ENCODE measurements at regions not wholly inside any gene's neighbourhood (a gene's known extent, or its start where the extent isn't known, plus 50 kb on each side); places are given as distances from the start of the nearest gene placed in this dataset.

DNA sequence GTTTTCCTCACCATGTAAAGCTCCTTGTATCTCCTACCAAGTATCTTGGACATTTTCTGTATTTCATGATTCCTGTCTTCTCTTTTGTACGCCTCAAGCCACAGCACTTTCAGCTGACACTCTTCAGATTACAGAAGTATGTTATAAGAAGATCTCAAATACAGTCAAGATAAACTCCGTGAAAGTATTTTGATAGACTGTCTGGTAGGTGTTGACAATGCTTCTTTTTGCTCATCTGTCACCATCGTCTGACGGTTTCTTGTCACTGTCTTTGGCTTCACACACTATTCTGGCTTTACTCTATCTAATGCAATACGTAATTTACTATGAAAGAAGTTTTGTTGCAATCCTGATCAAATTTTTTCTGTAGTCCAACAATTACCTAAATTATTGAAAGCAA, 294.5 kb upstream of the CDH12 start:
- no peak for TF ChIP-seq EZH2 (IDR thresholded peaks at IDR 0.05; ENCODE audit: borderline replicate concordance, insufficient read depth, low read depth, low read length, poor library complexity, severe bottlenecking)
- TF ChIP-seq, protein P1, sequence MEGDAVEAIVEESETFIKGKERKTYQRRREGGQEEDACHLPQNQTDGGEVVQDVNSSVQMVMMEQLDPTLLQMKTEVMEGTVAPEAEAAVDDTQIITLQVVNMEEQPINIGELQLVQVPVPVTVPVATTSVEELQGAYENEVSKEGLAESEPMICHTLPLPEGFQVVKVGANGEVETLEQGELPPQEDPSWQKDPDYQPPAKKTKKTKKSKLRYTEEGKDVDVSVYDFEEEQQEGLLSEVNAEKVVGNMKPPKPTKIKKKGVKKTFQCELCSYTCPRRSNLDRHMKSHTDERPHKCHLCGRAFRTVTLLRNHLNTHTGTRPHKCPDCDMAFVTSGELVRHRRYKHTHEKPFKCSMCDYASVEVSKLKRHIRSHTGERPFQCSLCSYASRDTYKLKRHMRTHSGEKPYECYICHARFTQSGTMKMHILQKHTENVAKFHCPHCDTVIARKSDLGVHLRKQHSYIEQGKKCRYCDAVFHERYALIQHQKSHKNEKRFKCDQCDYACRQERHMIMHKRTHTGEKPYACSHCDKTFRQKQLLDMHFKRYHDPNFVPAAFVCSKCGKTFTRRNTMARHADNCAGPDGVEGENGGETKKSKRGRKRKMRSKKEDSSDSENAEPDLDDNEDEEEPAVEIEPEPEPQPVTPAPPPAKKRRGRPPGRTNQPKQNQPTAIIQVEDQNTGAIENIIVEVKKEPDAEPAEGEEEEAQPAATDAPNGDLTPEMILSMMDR (IDR thresholded peaks at IDR 0.05): no peak
